ENCODE measurements at regions not wholly inside any gene's neighbourhood (a gene's known extent, or its start where the extent isn't known, plus 50 kb on each side); places are given as distances from the start of the nearest gene placed in this dataset.

- no peak overlapping the region for H3K4me3 Mint-ChIP-seq (ENCODE audit: unreplicated experiment)
- no peaks in the 10 kb centered on the region for H3K27me3 Mint-ChIP-seq (ENCODE audit: insufficient read depth, unreplicated experiment)
- no peak for TF ChIP-seq CTCF (IDR thresholded peaks at IDR 0.05; ENCODE audit: unreplicated experiment)
- H3K36me3 Mint-ChIP-seq (ENCODE audit: insufficient read depth, unreplicated experiment), result no peaks in the 10 kb centered on the region
- BruUV-seq (replicated peaks), result no TSS peak
- intact Hi-C loops (cut with micrococcal nuclease), result no loop called here
- peak overlapping the region; percentile 31 for H3K27ac Mint-ChIP-seq (ENCODE audit: low read depth, unreplicated experiment)
- peaks cover 36% of the 10 kb centered on the region for H3K4me1 Mint-ChIP-seq (ENCODE audit: insufficient read depth, unreplicated experiment)
- ChIA-PET CTCF (no interaction called here), POLR2A (interaction anchor here (0.5 to 0.6 kb wide), 2 partner anchors 40 to 434 kb away, joined by 3 read pairs; no protein-coding TSS in a partner anchor)
- no peak for DNase-seq (ENCODE audit: unreplicated experiment)
- no peaks in the 10 kb centered on the region for H3K9me3 Mint-ChIP-seq (ENCODE audit: unreplicated experiment)
These were observed 459.3 kb upstream of the ADAMTS5 start for GRCh38 chr21:27426196-27426595.

GRCh38 chr21:27425574-27425973 is 458.7 kb upstream of the ADAMTS5 start:
- DNase-seq (ENCODE audit: unreplicated experiment), result peak; percentile 9
- ChIA-PET POLR2A (interaction anchor here (0.6 kb wide), 1 partner anchor 39 kb away, joined by 3 read pairs; no protein-coding TSS in a partner anchor), CTCF (interaction anchor here (0.8 kb wide), 1 partner anchor 10 kb away, joined by 3 read pairs; no protein-coding TSS in a partner anchor)
- H3K27me3 Mint-ChIP-seq (ENCODE audit: insufficient read depth, unreplicated experiment), result no peaks in the 10 kb centered on the region
- peak overlapping the region; percentile 31 for H3K27ac Mint-ChIP-seq (ENCODE audit: low read depth, unreplicated experiment)
- BruUV-seq (replicated peaks), result no TSS peak
- no peaks in the 10 kb centered on the region for H3K9me3 Mint-ChIP-seq (ENCODE audit: unreplicated experiment)
- peaks cover 36% of the 10 kb centered on the region for H3K4me1 Mint-ChIP-seq (ENCODE audit: insufficient read depth, unreplicated experiment)
- H3K4me3 Mint-ChIP-seq (ENCODE audit: unreplicated experiment), result no peak overlapping the region
- no peaks in the 10 kb centered on the region for H3K36me3 Mint-ChIP-seq (ENCODE audit: insufficient read depth, unreplicated experiment)
- no peak for TF ChIP-seq CTCF (IDR thresholded peaks at IDR 0.05; ENCODE audit: unreplicated experiment)
- intact Hi-C loops (cut with micrococcal nuclease), result no loop called here

GRCh38 chr21:27425172-27425571 is 458.3 kb upstream of the ADAMTS5 start:
- CTCF ChIA-PET, result interaction anchor here (0.8 kb wide), 1 partner anchor 9 kb away, joined by 3 read pairs; no protein-coding TSS in a partner anchor
- H3K9me3 Mint-ChIP-seq (ENCODE audit: unreplicated experiment), result no peaks in the 10 kb centered on the region
- no peaks in the 10 kb centered on the region for H3K36me3 Mint-ChIP-seq (ENCODE audit: insufficient read depth, unreplicated experiment)
- no peak for DNase-seq (ENCODE audit: unreplicated experiment)
- H3K27ac Mint-ChIP-seq (ENCODE audit: low read depth, unreplicated experiment), result peak overlapping the region; percentile 31
- peaks cover 36% of the 10 kb centered on the region for H3K4me1 Mint-ChIP-seq (ENCODE audit: insufficient read depth, unreplicated experiment)
- H3K27me3 Mint-ChIP-seq (ENCODE audit: insufficient read depth, unreplicated experiment), result no peaks in the 10 kb centered on the region
- POLR2A ChIA-PET, result no interaction called here
- no peak overlapping the region for H3K4me3 Mint-ChIP-seq (ENCODE audit: unreplicated experiment)
- intact Hi-C loops (cut with micrococcal nuclease), result no loop called here
- no peak for TF ChIP-seq CTCF (IDR thresholded peaks at IDR 0.05; ENCODE audit: unreplicated experiment)
- no TSS peak for BruUV-seq (replicated peaks)

GRCh38 chr21:27424601-27425000 is 457.7 kb upstream of the ADAMTS5 start:
- Mint-ChIP-seq H3K9me3 (ENCODE audit: unreplicated experiment) (no peaks in the 10 kb centered on the region), H3K4me3 (ENCODE audit: unreplicated experiment) (no peak overlapping the region), H3K27ac (ENCODE audit: low read depth, unreplicated experiment) (no peak overlapping the region), H3K36me3 (ENCODE audit: insufficient read depth, unreplicated experiment) (no peaks in the 10 kb centered on the region), H3K4me1 (ENCODE audit: insufficient read depth, unreplicated experiment) (peaks cover 36% of the 10 kb centered on the region), H3K27me3 (ENCODE audit: insufficient read depth, unreplicated experiment) (no peaks in the 10 kb centered on the region)
- no peak for DNase-seq (ENCODE audit: unreplicated experiment)
- ChIA-PET CTCF (interaction anchor here (0.8 kb wide), 1 partner anchor 9 kb away, joined by 3 read pairs; no protein-coding TSS in a partner anchor), POLR2A (no interaction called here)
- BruUV-seq (replicated peaks), result no TSS peak
- intact Hi-C loops (cut with micrococcal nuclease), result no loop called here
- no peak for TF ChIP-seq CTCF (IDR thresholded peaks at IDR 0.05; ENCODE audit: unreplicated experiment)

Data from MCF 10A (cell line).